ENCODE measurements at regions not wholly inside any gene's neighbourhood (a gene's known extent, or its start where the extent isn't known, plus 50 kb on each side); places are given as distances from the start of the nearest gene placed in this dataset.
"Not testable (repeated sequence)": the region's sequence is repeated elsewhere in the genome, so short reads cannot be mapped to it uniquely, and the experiment has no call there.

DNA sequence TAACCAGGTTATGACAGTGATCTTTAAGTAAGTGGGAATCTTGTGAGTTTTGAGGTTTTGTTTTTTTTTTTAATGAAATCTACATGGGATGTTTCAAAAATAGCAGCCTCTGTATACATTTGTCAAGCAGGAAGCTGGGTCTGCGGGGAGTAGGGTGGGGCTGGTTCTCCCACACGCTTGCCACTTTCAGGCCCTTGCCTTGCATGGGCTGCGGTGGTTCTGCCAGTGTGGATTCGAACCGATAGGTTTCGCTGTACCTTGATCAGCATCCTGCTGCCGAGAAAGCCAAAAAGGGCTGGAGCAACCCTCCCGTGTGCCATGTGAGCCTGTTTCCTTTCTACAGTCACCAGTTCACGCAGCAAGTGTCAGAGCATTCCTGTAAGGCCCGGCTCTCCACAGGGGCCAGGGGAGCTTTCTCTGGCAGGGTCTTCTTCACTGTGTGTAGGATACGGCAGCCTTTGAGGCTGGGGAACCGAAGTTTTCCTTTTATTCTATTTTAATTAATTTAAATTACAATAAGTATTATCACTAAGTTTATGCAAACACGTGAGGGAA lies 79.2 kb upstream of the SAMD11 start:
- H3K36me3 ChIP-seq (ENCODE audit: control insufficient read depth in 2 of 3, insufficient read depth in 3 of 3, low read length in 3 of 3): no peaks in the 10 kb centered on the region
- TF ChIP-seq, protein P1, sequence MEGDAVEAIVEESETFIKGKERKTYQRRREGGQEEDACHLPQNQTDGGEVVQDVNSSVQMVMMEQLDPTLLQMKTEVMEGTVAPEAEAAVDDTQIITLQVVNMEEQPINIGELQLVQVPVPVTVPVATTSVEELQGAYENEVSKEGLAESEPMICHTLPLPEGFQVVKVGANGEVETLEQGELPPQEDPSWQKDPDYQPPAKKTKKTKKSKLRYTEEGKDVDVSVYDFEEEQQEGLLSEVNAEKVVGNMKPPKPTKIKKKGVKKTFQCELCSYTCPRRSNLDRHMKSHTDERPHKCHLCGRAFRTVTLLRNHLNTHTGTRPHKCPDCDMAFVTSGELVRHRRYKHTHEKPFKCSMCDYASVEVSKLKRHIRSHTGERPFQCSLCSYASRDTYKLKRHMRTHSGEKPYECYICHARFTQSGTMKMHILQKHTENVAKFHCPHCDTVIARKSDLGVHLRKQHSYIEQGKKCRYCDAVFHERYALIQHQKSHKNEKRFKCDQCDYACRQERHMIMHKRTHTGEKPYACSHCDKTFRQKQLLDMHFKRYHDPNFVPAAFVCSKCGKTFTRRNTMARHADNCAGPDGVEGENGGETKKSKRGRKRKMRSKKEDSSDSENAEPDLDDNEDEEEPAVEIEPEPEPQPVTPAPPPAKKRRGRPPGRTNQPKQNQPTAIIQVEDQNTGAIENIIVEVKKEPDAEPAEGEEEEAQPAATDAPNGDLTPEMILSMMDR (IDR thresholded peaks at IDR 0.05; ENCODE audit: borderline replicate concordance, extremely low read depth, insufficient read depth): no peak
- H3K27ac ChIP-seq (ENCODE audit: low read depth in 2 of 2, low read length in 2 of 2): no peak overlapping the region
- FAIRE-seq (no peak), DNase-seq (no peak)
- H3K4me1 ChIP-seq (ENCODE audit: control insufficient read depth in 2 of 3, insufficient read depth in 2 of 3, low read depth in 1 of 3, low read length in 3 of 3): no peaks in the 10 kb centered on the region
- no peak overlapping the region for H3K9ac ChIP-seq (ENCODE audit: low read length in 3 of 3)
- H3K27me3 ChIP-seq (ENCODE audit: control insufficient read depth, insufficient read depth, low read length): no peaks in the 10 kb centered on the region
- intact Hi-C loops (cut with DNase I): no loop called here
- no peaks in the 10 kb centered on the region for H3K9me3 ChIP-seq (ENCODE audit: control insufficient read depth in 2 of 3, insufficient read depth in 1 of 3, low read length in 3 of 3)
- no peak overlapping the region for H3K4me3 ChIP-seq (ENCODE audit: low read length in 3 of 3)

- DNase-seq; H3K27me3 ChIP-seq (ENCODE audit: control insufficient read depth, insufficient read depth, low read length); H3K4me1 ChIP-seq (ENCODE audit: control insufficient read depth in 2 of 3, insufficient read depth in 2 of 3, low read depth in 1 of 3, low read length in 3 of 3); H3K36me3 ChIP-seq (ENCODE audit: control insufficient read depth in 2 of 3, insufficient read depth in 3 of 3, low read length in 3 of 3); FAIRE-seq; H3K9ac ChIP-seq (ENCODE audit: low read length in 3 of 3); H3K4me3 ChIP-seq (ENCODE audit: low read length in 3 of 3); H3K27ac ChIP-seq (ENCODE audit: low read depth in 2 of 2, low read length in 2 of 2); intact Hi-C loops (cut with DNase I); H3K9me3 ChIP-seq (ENCODE audit: control insufficient read depth in 2 of 3, insufficient read depth in 1 of 3, low read length in 3 of 3): not testable (repeated sequence)
Measured at GRCh38 chr1:845641-846040, 78.1 kb upstream of the SAMD11 start.

DNA sequence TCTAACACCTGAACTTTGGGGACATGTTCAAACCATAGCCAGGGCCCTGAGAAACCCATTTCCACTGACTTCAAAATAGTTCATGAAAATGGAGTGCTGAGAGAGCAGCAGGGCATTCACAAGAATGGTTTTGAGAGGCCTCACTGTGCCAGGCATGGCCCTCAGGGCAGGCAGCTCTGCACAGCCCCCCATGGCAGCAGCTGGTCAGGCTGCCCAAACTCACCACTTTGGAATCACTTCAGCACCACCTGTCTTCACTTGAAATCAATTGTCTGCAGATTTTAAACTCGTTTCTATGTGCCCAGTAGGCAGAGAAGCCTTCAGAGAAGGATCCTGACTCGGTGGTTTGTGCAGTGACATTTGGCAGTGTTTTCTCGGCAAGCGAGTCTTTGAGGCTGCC lies 73.8 kb upstream of the SAMD11 start:
- H3K27me3 ChIP-seq (ENCODE audit: control insufficient read depth, insufficient read depth, low read length); FAIRE-seq; DNase-seq; H3K4me1 ChIP-seq (ENCODE audit: control insufficient read depth in 2 of 3, insufficient read depth in 2 of 3, low read depth in 1 of 3, low read length in 3 of 3); H3K36me3 ChIP-seq (ENCODE audit: control insufficient read depth in 2 of 3, insufficient read depth in 3 of 3, low read length in 3 of 3); H3K9ac ChIP-seq (ENCODE audit: low read length in 3 of 3); H3K4me3 ChIP-seq (ENCODE audit: low read length in 3 of 3); H3K9me3 ChIP-seq (ENCODE audit: control insufficient read depth in 2 of 3, insufficient read depth in 1 of 3, low read length in 3 of 3); H3K27ac ChIP-seq (ENCODE audit: low read depth in 2 of 2, low read length in 2 of 2); intact Hi-C loops (cut with DNase I): not testable (repeated sequence)

DNA sequence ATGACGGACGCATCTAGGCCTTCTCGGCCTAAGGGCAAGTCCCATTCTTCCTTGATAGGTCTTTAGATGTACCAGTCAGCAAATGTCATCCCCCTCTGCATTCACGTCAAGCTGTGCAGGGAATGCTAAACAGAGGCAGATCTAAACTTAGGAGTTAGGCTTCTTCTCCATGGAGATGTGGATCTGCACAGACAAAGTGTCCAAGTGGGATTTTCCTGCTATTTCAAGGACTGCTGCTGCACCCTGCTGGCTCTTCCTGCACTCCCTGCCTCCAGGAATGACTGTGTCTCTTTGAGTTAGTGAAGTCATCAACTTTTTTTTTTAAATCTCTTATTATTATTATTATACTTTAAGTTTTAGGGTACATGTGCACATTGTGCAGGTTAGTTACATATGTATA lies 73.4 kb upstream of the SAMD11 start:
- H3K27ac ChIP-seq (ENCODE audit: low read depth in 2 of 2, low read length in 2 of 2); H3K4me3 ChIP-seq (ENCODE audit: low read length in 3 of 3); H3K9me3 ChIP-seq (ENCODE audit: control insufficient read depth in 2 of 3, insufficient read depth in 1 of 3, low read length in 3 of 3); FAIRE-seq; DNase-seq; H3K4me1 ChIP-seq (ENCODE audit: control insufficient read depth in 2 of 3, insufficient read depth in 2 of 3, low read depth in 1 of 3, low read length in 3 of 3); H3K36me3 ChIP-seq (ENCODE audit: control insufficient read depth in 2 of 3, insufficient read depth in 3 of 3, low read length in 3 of 3); intact Hi-C loops (cut with DNase I); H3K27me3 ChIP-seq (ENCODE audit: control insufficient read depth, insufficient read depth, low read length); H3K9ac ChIP-seq (ENCODE audit: low read length in 3 of 3): not testable (repeated sequence)
- TF ChIP-seq, protein P1 (IDR thresholded peaks at IDR 0.05; ENCODE audit: borderline replicate concordance, extremely low read depth, insufficient read depth): peak; percentile 5

GRCh38 chr1:851398-851797 lies 72.3 kb upstream of the SAMD11 start:
- H3K36me3 ChIP-seq (ENCODE audit: control insufficient read depth in 2 of 3, insufficient read depth in 3 of 3, low read length in 3 of 3); H3K27me3 ChIP-seq (ENCODE audit: control insufficient read depth, insufficient read depth, low read length); FAIRE-seq; H3K4me3 ChIP-seq (ENCODE audit: low read length in 3 of 3); intact Hi-C loops (cut with DNase I); H3K9ac ChIP-seq (ENCODE audit: low read length in 3 of 3); H3K27ac ChIP-seq (ENCODE audit: low read depth in 2 of 2, low read length in 2 of 2); H3K9me3 ChIP-seq (ENCODE audit: control insufficient read depth in 2 of 3, insufficient read depth in 1 of 3, low read length in 3 of 3); H3K4me1 ChIP-seq (ENCODE audit: control insufficient read depth in 2 of 3, insufficient read depth in 2 of 3, low read depth in 1 of 3, low read length in 3 of 3): not testable (repeated sequence)
- DNase-seq: peak in 1 of 5 donors; percentile 10

DNA sequence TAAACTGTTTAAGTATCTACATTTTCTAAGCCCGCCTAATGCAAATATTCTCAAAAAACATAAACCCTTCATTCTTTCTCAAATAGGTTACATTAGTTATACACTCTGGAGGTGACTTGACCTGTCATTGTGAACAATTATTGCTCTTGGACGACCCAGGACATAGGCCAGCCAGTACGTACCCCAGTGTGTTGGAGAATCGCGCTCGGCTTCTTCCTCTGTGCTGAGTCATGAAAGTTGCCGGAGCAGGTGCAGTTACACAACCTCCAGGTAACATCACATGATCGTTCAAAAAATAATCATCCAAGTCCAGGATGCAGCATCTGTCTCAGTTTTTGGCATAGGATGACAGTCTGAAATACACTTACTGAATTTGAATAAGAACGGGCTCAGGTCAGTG lies 71.9 kb upstream of the SAMD11 start:
- H3K9ac ChIP-seq (ENCODE audit: low read length in 3 of 3); DNase-seq; FAIRE-seq; H3K4me3 ChIP-seq (ENCODE audit: low read length in 3 of 3); H3K27me3 ChIP-seq (ENCODE audit: control insufficient read depth, insufficient read depth, low read length); intact Hi-C loops (cut with DNase I); H3K27ac ChIP-seq (ENCODE audit: low read depth in 2 of 2, low read length in 2 of 2); H3K36me3 ChIP-seq (ENCODE audit: control insufficient read depth in 2 of 3, insufficient read depth in 3 of 3, low read length in 3 of 3); H3K9me3 ChIP-seq (ENCODE audit: control insufficient read depth in 2 of 3, insufficient read depth in 1 of 3, low read length in 3 of 3); H3K4me1 ChIP-seq (ENCODE audit: control insufficient read depth in 2 of 3, insufficient read depth in 2 of 3, low read depth in 1 of 3, low read length in 3 of 3): not testable (repeated sequence)

GRCh38 chr1:855202-855981 lies 68.3 kb upstream of the SAMD11 start:
- H3K4me3 ChIP-seq (ENCODE audit: low read length in 3 of 3); H3K9ac ChIP-seq (ENCODE audit: low read length in 3 of 3); H3K27ac ChIP-seq (ENCODE audit: low read depth in 2 of 2, low read length in 2 of 2); H3K9me3 ChIP-seq (ENCODE audit: control insufficient read depth in 2 of 3, insufficient read depth in 1 of 3, low read length in 3 of 3); intact Hi-C loops (cut with DNase I); H3K36me3 ChIP-seq (ENCODE audit: control insufficient read depth in 2 of 3, insufficient read depth in 3 of 3, low read length in 3 of 3); H3K27me3 ChIP-seq (ENCODE audit: control insufficient read depth, insufficient read depth, low read length); FAIRE-seq; H3K4me1 ChIP-seq (ENCODE audit: control insufficient read depth in 2 of 3, insufficient read depth in 2 of 3, low read depth in 1 of 3, low read length in 3 of 3): not testable (repeated sequence)
- DNase-seq: peak in 1 of 5 donors; percentile 11
